GM19025 (cell line): ENCODE measurements at regions not wholly inside any gene's neighbourhood (a gene's known extent, or its start where the extent isn't known, plus 50 kb on each side); places are given as distances from the start of the nearest gene placed in this dataset.

Experiments
- ATAC-seq: cut with Tn5 transposase; IDR thresholded peaks from one replicate; pipeline ENCODE4 v1.9.1; 2021; ENCODE audit warnings: mild to moderate bottlenecking, low read depth, moderate library complexity; ENCODE audit not compliant: unreplicated experiment

GRCh38 chr5:143570989-143571388 is 167.5 kb upstream of the NR3C1 start:
- no peak for ATAC-seq

GRCh38 chr5:143569722-143570567 is 166.5 kb upstream of the NR3C1 start:
- no peak for ATAC-seq

GRCh38 chr5:143569213-143569701 is 165.8 kb upstream of the NR3C1 start:
- no peak for ATAC-seq

GRCh38 chr5:143567583-143568504 is 164.4 kb upstream of the NR3C1 start:
- no peak for ATAC-seq

- ATAC-seq = no peak
Observed at GRCh38 chr5:143566139-143566538, 162.7 kb upstream of the NR3C1 start.

- peak; percentile 97 for ATAC-seq
Observed at GRCh38 chr5:143564417-143564816, 160.9 kb upstream of the NR3C1 start.

GRCh38 chr5:143562935-143563334 is 159.4 kb upstream of the NR3C1 start:
- no peak for ATAC-seq

GRCh38 chr5:143561219-143561618 is 157.7 kb upstream of the NR3C1 start:
- no peak for ATAC-seq

GRCh38 chr5:143560378-143560777 is 156.9 kb upstream of the NR3C1 start:
- no peak for ATAC-seq

- ATAC-seq = no peak
Observed at GRCh38 chr5:143559586-143560109, 156.2 kb upstream of the NR3C1 start.

GRCh38 chr5:143558048-143558447 is 154.6 kb upstream of the NR3C1 start:
- no peak for ATAC-seq

GRCh38 chr5:143557061-143557818 is 153.8 kb upstream of the NR3C1 start:
- no peak for ATAC-seq

GRCh38 chr5:143554918-143555477 is 151.5 kb upstream of the NR3C1 start:
- ATAC-seq = no peak

- ATAC-seq = no peak
Observed at GRCh38 chr5:143554187-143554717, 150.8 kb upstream of the NR3C1 start.

- ATAC-seq = no peak
Observed at GRCh38 chr5:143552680-143553079, 149.2 kb upstream of the NR3C1 start.

GRCh38 chr5:143551820-143552251 is 148.3 kb upstream of the NR3C1 start:
- ATAC-seq = no peak

- ATAC-seq = no peak
Observed at GRCh38 chr5:143550986-143551630, 147.6 kb upstream of the NR3C1 start.

GRCh38 chr5:143547342-143547741 is 143.9 kb upstream of the NR3C1 start:
- no peak for ATAC-seq

GRCh38 chr5:143546394-143546793 is 142.9 kb upstream of the NR3C1 start:
- ATAC-seq = no peak
